ENCODE measurements at regions not wholly inside any gene's neighbourhood (a gene's known extent, or its start where the extent isn't known, plus 50 kb on each side); places are given as distances from the start of the nearest gene placed in this dataset.
"Not testable (repeated sequence)": the region's sequence is repeated elsewhere in the genome, so short reads cannot be mapped to it uniquely, and the experiment has no call there.

DNA sequence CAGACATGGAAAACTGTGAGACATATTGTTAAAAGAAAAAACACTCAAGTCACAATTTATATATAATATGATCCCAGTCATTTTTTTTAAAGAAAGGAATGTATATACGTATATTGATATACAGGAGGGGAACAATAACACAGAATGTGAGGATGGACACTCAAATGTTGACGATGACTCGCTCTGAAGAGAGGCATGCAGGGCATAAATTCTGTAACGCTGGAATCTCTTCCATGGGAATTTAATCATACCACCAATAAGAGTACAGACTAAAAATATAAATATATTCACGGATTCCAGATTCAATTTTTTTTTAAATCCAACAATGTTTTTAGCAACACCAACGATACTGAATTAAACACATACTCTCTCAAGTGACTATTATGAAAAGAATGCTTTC is 106.9 kb upstream of the CCDC28A start:
- DNase-seq: no peak

DNA sequence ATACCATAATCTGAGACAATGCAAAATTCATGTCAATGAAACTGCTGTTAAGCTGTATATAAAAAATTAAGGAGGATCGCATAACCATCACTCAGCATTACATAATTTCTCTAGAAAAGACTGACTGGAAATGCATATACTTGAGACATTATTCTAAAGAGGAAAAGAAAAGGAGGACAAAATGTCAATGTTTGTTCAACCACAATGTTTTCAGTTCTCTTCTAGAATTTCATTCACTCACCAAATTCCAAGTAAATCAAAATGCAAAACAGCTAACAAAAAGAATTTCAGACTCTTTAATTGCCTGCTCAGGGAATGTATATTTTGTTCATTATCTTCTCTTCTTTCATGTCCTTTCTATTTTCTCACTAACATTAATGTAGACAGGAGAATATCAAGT is 106.2 kb upstream of the CCDC28A start:
- no peak for DNase-seq

DNA sequence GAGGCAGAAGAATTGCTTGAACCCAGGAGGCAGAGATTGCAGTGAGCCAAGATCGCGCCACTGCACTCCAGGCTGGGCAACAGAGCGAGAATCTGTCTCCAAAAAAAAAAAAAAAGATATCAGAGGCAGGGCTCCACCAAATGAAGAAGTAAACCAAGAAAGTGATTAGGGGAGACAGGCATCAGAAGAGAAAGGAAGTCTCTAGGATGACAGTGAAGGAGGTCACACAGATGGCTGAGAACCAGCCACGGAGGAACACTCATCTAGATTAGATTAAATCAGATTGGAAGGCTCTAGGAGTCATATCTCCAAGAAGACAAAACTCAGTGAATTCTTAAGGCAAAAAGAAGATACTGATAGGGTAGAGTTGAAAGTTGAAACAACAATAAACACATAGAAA is 102.2 kb upstream of the CCDC28A start:
- DNase-seq: no peak

DNA sequence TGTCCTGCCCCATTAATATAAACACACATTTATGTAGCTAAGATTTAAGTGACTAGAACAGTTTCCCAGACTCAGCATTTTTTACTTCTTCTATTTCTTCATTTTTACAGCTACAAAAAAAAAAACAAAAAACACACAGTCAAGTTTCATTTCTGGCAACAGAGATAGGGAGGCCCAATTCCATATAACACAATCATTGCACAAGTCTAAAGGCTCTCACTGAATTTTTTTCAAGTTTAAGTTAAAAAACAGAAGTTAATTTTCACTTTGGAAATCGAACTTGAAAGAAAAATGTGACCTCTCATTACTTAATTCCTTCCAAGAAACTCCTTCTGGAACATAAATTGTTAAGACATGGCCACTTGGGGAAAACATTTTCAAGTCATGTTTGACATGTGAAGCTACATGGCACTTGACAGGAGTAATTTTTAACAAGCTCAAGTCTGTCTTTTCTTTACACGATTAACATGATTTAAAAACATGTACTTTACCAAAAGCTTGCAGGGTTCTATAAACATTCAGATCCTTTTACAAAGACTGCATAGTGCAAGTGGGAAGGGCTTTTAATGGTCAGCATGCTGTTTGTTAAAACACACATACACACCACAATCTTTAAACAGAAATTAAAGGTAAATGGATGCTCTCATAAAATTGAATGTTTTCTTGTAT is 100.1 kb upstream of the CCDC28A start:
- DNase-seq: no peak

DNA sequence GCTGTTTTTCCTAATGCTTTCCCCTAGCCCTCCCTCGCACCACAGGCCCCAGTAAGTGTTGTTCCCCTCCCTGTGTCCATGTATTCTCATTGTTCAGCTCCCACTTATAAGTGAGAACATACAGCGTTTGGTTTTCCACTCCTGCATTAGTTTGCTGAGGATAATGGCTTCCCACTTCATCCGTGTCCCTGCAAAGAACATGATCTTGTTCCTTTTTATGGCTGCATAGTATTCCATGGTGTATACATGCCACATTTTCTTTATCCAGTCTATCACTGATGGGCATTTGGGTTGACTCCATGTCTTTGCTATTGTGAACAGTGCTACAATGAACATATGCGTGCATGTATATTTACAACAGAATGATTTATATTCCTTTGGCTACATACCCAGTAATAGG is 99.1 kb upstream of the CCDC28A start:
- DNase-seq: not testable (repeated sequence)

DNA sequence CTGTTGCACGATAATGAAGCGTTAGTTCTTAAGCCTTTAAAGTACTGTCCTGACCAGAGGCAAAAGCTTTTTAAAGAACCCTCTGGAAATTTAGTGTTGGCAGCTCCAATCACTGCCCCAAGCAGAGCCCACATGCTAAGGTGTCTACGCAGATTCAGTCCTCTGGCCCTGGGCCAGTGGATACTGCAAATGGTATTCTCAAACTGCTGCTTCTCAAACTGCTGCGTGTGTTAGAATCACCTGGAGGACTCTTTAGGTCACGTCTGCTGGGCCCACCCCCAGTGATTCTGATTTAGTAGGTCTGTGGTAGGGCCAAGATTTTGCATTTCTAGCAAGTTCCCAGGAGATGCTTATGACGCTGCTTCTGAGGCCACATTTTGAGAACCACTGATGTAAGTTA is 96.0 kb upstream of the CCDC28A start:
- no peak for DNase-seq

DNA sequence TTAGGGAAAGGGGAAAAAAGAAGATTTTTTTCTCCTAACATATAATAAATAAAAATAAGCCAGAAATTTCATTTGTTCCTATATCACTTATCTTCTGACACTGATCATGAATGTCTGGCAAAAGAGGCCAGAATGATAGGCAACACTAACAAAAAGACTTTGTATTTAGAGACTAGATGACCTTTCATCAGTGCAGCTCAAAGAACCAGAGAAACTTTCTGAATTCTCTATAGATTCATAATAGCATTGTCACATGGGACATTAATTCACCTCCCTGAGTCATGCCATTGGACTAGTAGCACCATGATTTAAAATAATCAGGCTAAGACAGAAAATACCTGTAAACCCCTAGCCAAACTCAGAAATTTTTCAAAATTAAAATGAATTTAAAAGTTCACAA is 95.4 kb upstream of the CCDC28A start:
- DNase-seq: no peak

DNA sequence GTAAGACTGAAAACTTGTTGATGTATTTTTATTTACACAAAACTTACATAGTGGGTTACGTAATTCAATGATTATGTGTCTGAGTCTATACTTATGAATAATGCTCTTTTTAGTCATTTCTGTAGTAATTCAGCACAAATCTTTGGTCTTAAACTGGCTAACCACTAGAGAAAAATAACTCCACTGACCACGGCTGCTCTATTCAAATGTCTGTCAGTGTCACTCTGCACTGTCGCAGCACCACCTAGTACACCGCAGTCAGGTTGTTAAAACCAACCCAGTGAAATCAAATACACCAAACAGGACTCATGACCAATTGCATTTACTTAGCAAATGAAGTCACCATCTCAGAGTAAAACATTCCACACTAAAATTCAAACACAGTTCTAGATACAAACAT is 93.5 kb upstream of the CCDC28A start:
- DNase-seq: no peak

DNA sequence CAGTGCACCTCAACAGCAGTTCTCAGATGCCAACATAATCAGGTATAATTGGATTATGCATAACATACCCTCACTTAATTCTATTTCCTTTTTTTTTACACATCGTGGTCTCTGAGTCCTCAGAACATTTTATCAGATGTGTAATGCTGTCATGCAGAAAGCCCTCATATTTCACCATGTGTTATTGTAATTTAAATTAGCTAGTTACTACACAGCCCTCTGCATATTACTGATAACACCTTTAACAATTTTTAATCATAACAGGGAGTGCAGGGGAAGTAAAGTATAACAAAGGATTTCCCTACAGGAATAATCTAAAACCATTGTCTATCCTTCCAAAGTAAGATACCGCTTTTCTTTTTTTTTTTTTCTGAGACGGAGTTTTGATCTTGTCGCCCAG is 91.9 kb upstream of the CCDC28A start:
- no peak for DNase-seq

DNA sequence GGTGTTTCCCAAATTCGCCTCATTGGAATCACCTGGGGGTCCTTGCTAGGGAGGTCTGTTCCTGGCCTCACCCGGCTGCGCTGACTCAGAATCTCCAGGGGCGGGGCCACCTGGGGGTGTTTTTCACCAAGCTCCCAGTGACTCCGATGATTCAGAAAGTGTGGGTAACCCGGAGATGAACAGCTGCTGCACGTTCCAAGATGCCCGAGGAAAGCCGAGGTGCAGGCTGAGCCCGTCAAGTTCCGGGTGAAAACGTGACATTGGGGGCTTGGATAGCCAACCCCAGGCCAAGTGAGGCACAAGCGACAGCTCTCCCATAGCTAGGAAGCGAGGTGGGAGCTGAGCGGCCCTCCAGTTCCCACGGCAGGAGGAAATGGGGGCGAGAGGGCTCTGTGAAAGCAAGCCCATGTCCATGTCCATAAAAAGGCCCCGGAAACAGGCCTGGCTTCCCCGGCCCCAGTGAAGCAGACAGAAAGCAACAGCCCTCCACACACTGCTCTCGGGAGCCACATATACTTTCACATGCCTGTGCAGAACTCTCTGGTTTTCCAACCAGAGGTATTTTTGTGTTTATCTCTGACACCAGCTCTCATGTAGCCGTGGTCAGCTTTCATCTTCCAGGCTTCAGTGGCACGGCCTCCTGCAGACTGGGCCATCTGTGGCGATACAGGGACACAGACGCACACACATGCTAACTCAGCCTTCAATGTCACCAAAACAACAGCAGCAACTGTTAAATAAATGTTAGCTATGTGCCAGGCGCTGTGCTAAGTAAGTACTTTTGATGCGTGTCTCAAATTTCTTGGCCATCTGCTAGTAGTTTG is 90.7 kb upstream of the CCDC28A start:
- DNase-seq: no peak

DNA sequence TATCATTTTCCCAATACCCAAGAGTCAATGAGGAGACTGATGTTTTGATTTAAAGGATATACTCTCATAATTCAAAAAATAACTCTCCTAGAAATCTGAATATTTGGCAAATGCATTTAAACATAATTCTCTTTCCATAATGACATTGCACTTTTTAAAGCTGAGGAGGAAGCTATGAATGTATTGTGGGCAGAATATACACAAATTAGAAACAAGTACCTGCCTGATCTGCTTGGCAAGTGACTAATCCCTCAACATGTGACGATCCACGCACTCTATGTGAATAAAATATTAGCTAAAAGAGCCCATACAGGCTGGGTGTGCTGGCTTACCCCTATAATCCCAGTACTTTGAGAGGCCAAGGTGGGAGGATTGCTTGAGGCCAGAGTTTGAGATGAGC is 88.3 kb upstream of the CCDC28A start:
- no peak for DNase-seq

DNA sequence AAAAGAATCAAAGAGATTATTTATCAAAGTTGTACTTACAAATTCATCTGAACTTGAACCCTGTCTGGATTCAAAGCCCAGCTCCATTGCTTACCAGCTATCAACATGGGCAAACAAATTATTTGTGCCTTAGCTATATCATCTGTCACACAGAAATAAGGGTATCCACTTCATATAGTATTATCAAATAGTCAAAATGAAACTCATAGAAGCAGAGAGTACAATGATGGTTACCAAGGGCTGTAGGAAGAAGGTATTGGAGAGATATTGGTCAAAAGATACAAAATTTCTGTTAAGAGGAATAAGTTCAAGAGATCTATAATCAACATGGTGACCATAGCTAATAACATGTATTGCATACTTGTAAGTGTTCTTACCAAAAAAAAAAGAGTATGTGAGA is 87.8 kb upstream of the CCDC28A start:
- DNase-seq: no peak

DNA sequence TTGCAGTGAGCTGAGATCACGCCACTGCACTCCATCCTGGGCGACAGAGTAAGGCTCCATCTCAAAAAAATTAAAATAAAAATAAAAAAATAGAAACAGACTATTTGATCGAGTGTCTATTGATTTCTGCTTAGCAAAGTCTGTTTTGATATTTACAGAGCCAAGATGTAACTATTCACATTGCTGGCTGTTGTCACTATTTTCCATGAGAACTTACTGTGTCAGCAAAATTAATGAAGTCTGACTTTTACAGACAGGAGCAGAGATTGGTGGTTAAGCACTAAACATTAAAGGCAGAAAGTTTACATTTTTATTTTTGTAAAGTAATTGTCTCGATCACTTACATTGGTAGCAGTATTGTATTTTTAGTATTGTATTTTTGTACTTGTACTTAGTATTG is 85.0 kb upstream of the CCDC28A start:
- no peak for DNase-seq

DNA sequence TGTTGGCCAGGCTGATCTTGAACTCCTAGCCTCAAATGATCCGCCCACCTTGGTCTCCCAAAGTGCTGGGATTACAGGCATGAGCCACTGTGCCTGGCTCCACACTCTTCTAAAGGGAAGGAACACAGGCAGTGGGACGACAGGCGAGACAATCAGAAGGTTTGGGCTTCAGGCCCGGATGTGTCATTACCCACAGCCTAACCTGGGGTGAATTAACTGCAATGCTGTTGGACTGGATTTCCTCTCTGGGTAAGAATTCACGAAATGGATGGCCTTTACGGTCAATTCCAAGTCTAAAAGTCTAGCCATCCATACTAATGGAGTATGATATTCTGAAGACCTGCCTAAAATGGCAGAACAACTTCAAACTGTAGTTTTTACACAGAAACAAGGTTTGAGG is 83.7 kb upstream of the CCDC28A start:
- DNase-seq: no peak

DNA sequence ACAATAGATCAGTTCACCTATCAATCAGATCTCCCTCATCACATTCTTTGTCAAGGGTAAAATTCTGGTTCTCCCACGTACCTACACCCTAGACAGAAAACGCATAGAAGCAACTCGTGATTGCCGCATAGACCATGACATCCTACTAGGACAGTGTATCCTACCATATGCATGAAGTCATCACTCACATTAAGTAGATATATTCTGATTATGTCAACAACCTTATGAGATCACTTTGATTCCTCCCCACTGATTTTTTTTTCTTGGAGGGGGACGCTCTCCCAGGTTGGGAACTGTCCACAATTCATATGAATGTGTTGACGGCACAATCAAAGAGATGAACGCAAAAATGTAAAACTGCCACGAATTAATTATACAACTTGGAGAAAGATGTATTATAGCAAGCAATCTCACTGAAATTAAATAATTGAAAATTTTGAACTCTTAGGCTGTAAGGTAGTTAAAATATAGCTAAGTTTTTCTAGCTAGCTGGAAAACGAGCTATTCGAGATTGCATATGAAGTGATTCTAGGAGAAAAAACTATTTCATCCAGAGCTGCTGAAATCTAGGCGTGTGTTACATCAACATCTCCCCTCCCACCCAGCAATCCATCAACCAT is 82.5 kb upstream of the CCDC28A start:
- DNase-seq: no peak

DNA sequence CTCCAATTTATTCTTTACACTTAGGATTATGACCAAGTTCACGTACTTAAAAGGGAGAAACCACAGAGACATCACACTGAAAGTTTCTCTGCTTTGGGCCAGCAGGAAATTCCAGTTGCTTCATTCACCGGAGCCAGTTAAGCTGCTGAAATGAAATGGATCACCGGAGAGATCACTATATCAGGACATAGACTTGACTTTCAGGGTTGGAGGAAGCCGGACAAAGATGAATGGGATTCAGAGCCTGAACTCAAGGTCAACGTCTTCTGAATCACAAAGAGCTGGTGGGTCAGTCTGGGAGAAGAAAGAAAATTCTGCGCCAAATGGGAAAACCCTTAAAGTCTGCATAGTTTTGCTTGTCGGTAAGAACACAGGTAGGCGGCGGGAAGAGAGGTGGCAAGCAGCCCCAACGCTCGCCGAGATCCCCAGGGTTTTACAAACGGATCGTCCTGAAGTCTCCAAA is 81.9 kb upstream of the CCDC28A start:
- DNase-seq: no peak

DNA sequence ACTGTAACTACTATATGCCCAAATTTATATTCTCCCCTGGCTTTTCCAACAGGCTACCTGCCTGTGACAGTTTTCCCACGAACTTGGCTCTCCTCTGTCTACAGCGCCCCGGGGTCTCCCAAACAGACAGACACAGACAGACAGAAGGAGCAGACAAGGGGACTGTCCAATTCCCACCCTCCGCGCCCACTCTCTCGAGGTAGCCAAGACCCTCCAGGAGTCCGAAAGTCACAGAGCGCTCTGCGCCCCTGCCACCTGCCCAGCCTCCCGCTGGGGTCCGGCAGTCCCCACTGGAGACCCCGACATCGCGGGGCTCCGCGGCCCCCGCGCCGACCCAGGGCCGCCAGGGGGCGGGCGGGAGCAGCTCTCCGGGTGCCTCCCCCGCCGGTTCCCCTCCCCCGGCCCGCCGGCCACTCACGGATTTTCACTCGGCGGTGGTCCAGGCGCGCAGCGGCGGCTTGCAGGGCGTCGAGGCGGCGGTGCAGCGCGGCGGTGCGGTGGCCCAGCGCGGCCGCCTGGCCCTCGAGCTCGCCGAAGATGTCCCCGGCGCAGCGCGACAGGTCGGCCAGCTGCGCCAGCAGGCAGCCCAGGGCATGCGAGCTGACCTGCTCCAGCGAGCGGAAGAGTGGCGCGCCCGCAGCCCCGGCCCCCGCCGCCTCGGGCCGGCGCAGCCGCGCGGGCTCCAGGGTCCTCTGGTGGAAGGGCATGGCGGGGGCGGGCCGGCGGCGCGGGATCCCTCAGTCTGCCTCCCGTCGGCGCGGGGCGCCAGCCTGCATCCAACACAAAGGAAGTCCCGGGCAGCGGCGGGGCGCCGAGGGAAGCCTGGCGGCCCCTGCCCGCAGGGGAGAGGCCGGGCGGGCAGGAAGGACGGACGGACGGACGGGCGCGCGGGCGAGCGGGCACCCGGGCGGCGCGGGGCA is 81.3 kb upstream of the CCDC28A start:
- peak; percentile 28 for DNase-seq

DNA sequence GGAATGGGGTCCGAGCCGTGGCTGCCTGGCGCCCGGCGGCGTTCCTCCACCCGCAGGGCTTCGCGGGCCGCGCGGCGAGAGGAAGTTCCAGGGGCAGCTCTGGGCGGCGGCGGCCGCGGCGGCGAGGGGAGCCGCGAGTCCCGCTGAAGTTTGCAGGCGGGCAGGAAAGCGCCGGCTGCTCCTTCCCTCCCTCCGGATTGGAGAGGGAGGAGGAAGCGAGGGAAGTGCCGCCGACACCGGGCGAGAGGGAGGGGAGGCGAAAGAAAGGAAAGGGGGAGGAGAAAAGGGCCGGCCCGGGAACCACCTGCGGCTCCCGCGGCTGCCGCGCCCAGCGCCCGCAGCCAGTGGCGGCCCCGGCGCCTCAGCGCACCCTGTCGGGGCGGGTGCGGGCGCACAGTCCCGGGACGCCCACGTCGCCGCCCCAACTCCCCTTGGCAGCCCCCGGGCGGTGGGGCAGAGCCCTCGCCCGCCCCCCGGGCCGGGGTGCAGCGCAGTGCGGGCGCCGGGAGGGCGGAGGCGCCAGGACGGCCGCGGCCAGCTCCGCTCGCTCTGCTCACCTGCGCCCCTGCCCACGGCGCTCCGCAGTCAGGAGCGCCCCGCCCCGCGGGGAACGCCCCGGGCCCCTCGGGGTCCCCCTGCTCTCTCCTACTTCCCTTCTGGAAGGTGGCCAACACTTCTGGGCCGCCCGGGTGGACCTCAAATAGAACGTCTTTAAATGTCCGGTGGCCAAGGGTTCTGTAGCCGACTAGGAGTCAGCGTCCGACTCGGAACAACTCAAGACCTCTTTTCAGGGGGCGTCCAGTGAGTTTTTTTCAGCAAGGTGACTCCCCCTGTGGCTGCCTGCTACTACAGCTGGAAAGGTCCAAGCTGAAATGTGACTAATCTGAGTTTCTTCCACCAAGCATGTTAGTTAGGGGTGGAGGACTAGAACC is 80.3 kb upstream of the CCDC28A start:
- DNase-seq: peak; percentile 7

DNA sequence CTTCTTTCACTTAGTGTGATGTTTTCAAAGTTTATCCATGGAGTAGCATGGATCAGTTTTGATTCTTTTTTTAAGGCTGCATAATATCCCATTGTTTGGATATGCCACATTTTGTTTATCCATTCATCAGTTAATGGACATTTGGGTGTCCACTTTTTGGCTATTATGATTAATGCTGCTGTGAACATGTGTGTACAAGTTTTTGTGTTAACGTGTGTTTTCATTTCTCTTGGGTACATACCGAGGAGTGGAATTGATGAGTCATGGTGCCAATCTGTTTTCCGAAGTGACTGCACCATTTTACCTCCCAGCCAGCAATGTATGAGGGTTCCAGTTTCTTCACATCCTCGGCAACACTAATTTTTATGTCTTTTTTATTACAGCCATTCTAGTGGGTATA is 78.4 kb upstream of the CCDC28A start:
- DNase-seq: no peak

DNA sequence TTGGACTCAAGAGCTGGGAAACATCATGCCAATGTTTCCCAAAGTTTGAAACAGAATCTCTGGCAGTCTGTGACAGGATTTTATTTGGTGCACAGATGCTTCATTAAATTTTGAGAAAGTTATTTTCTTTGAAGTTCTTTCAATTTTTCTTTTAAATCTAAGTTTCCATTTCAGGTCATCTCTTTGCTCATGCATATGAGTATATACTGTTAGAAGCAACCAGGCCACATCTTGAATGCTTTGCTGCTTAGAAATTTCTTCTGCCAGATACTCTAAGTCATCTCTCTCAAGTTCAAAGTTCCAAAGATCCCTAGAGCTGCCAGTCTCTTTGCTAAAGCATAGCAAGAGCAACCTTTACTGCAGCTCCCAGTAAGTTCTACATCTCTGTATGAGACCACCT is 59.1 kb upstream of the CCDC28A start:
- no peak for DNase-seq

DNA sequence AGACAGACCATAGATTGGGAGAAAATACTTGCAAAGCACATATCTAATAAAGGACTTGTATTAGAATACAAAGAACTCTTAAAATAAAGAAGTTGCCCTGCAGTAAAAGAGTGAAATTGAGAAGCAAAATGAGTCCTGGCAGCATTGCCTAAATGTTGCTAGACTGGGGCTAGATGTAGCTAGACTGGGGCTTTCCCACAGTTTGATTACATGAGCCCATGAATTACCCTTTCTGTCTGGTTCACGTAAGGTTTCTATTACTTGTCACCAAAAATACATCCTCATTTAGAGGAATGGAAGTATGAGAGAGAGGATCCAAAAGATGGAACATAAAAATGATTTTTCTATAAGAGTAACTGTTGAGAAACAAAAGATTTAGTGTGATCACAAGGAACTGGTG is 57.6 kb upstream of the CCDC28A start:
- no peak for DNase-seq

Measured in stimulated activated CD4-positive, alpha-beta T cell treated with anti-CD3 and anti-CD28 coated beads, Interleukin-1b, Interleukin-23, amount 100 ng/mL, for 48 hours (primary cell).